ENCODE measurements at regions not wholly inside any gene's neighbourhood (a gene's known extent, or its start where the extent isn't known, plus 50 kb on each side); places are given as distances from the start of the nearest gene placed in this dataset.

DNA sequence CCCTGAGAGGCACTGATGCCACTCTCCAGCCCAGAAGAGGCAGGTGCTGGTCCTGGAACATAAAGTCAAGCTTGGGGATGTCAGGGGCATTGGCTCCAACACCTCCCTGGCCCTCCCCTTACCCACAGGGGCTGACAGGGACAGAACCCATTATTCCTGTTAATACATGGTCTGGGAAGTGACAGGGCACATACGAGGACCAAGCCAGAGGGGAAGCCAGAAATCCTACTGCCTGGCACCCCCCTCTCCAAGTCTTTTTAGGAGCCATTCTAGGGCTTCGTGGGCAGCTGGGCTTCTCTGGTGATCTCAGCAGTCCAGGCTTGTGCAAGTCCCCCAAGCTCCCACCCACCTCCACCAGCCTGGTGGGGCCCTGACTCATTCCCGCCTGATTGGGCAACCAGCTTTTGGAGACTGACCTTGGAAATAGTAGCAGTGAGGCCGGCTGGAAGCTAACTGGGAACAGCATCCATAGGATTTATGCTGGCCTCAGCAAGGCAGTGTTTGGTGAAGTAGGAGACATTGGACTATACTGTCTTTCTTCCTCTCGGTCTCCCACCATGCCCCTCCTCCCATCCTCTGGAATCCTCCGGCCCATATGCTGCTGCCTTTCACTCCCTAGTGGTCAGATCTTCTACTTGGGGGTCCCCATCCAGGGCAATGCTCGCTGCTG is 86.4 kb upstream of the HK2 start (continued):
- TF ChIP-seq, protein P1, sequence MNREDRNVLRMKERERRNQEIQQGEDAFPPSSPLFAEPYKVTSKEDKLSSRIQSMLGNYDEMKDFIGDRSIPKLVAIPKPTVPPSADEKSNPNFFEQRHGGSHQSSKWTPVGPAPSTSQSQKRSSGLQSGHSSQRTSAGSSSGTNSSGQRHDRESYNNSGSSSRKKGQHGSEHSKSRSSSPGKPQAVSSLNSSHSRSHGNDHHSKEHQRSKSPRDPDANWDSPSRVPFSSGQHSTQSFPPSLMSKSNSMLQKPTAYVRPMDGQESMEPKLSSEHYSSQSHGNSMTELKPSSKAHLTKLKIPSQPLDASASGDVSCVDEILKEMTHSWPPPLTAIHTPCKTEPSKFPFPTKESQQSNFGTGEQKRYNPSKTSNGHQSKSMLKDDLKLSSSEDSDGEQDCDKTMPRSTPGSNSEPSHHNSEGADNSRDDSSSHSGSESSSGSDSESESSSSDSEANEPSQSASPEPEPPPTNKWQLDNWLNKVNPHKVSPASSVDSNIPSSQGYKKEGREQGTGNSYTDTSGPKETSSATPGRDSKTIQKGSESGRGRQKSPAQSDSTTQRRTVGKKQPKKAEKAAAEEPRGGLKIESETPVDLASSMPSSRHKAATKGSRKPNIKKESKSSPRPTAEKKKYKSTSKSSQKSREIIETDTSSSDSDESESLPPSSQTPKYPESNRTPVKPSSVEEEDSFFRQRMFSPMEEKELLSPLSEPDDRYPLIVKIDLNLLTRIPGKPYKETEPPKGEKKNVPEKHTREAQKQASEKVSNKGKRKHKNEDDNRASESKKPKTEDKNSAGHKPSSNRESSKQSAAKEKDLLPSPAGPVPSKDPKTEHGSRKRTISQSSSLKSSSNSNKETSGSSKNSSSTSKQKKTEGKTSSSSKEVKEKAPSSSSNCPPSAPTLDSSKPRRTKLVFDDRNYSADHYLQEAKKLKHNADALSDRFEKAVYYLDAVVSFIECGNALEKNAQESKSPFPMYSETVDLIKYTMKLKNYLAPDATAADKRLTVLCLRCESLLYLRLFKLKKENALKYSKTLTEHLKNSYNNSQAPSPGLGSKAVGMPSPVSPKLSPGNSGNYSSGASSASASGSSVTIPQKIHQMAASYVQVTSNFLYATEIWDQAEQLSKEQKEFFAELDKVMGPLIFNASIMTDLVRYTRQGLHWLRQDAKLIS (CRISPR knock-in tag; IDR thresholded peaks at IDR 0.05; ENCODE audit: borderline replicate concordance): no peak
- peak; percentile 80 for TF ChIP-seq GABPB1 (CRISPR knock-in tag; IDR thresholded peaks at IDR 0.05)

DNA sequence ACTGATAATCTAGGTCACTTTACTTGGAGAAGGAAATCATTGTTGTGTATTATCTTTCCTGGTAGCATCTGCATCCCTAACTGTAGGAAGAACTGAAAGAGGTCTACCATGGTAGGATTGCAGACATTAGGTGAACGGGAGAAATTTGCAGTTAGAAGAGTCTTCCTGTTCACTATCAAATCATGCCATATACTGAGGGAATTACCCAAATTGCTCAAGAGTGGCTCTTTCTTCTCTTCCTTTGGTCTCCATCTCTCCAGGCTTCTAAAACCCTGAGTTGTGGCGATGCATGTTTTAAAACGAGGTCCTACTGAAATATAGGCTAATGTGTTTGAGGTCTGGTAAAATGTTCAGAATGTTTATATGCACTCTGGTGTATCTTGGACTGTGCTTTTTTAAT is 85.3 kb upstream of the HK2 start:
- H3K36me3 Mint-ChIP-seq: no peaks in the 10 kb centered on the region
- TF ChIP-seq ZNF317 (CRISPR knock-in tag; IDR thresholded peaks at IDR 0.05; ENCODE audit: borderline replicate concordance, low read depth): no peak
- no peak for TF ChIP-seq TEAD4 (CRISPR knock-in tag; IDR thresholded peaks at IDR 0.05)
- TF ChIP-seq PRRX2 (CRISPR knock-in tag; IDR thresholded peaks at IDR 0.05): no peak
- TF ChIP-seq EMX1 (CRISPR knock-in tag; IDR thresholded peaks at IDR 0.05): no peak
- TF ChIP-seq, protein P2, sequence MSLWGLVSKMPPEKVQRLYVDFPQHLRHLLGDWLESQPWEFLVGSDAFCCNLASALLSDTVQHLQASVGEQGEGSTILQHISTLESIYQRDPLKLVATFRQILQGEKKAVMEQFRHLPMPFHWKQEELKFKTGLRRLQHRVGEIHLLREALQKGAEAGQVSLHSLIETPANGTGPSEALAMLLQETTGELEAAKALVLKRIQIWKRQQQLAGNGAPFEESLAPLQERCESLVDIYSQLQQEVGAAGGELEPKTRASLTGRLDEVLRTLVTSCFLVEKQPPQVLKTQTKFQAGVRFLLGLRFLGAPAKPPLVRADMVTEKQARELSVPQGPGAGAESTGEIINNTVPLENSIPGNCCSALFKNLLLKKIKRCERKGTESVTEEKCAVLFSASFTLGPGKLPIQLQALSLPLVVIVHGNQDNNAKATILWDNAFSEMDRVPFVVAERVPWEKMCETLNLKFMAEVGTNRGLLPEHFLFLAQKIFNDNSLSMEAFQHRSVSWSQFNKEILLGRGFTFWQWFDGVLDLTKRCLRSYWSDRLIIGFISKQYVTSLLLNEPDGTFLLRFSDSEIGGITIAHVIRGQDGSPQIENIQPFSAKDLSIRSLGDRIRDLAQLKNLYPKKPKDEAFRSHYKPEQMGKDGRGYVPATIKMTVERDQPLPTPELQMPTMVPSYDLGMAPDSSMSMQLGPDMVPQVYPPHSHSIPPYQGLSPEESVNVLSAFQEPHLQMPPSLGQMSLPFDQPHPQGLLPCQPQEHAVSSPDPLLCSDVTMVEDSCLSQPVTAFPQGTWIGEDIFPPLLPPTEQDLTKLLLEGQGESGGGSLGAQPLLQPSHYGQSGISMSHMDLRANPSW (CRISPR knock-in tag; conservative IDR thresholded peaks at IDR 0.05; ENCODE audit: low read depth): no peak
- no peak for TF ChIP-seq ZNF121 (CRISPR knock-in tag; IDR thresholded peaks at IDR 0.05)
- TF ChIP-seq, protein P3, sequence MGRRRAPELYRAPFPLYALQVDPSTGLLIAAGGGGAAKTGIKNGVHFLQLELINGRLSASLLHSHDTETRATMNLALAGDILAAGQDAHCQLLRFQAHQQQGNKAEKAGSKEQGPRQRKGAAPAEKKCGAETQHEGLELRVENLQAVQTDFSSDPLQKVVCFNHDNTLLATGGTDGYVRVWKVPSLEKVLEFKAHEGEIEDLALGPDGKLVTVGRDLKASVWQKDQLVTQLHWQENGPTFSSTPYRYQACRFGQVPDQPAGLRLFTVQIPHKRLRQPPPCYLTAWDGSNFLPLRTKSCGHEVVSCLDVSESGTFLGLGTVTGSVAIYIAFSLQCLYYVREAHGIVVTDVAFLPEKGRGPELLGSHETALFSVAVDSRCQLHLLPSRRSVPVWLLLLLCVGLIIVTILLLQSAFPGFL (CRISPR knock-in tag; IDR thresholded peaks at IDR 0.05; ENCODE audit: borderline replicate concordance): no peak
- TF ChIP-seq, protein P4, sequence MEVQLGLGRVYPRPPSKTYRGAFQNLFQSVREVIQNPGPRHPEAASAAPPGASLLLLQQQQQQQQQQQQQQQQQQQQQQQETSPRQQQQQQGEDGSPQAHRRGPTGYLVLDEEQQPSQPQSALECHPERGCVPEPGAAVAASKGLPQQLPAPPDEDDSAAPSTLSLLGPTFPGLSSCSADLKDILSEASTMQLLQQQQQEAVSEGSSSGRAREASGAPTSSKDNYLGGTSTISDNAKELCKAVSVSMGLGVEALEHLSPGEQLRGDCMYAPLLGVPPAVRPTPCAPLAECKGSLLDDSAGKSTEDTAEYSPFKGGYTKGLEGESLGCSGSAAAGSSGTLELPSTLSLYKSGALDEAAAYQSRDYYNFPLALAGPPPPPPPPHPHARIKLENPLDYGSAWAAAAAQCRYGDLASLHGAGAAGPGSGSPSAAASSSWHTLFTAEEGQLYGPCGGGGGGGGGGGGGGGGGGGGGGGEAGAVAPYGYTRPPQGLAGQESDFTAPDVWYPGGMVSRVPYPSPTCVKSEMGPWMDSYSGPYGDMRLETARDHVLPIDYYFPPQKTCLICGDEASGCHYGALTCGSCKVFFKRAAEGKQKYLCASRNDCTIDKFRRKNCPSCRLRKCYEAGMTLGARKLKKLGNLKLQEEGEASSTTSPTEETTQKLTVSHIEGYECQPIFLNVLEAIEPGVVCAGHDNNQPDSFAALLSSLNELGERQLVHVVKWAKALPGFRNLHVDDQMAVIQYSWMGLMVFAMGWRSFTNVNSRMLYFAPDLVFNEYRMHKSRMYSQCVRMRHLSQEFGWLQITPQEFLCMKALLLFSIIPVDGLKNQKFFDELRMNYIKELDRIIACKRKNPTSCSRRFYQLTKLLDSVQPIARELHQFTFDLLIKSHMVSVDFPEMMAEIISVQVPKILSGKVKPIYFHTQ (CRISPR knock-in tag; IDR thresholded peaks at IDR 0.05): no peak
- TF ChIP-seq ZNF219 (CRISPR knock-in tag; IDR thresholded peaks at IDR 0.05; ENCODE audit: borderline replicate concordance): no peak
- TF ChIP-seq RORB (CRISPR knock-in tag; IDR thresholded peaks at IDR 0.05): no peak
- no peak for TF ChIP-seq SP1 (CRISPR knock-in tag; conservative IDR thresholded peaks at IDR 0.05)
- no peak for TF ChIP-seq RELA (CRISPR knock-in tag; IDR thresholded peaks at IDR 0.05; ENCODE audit: borderline replicate concordance)
- TF ChIP-seq, protein P5, sequence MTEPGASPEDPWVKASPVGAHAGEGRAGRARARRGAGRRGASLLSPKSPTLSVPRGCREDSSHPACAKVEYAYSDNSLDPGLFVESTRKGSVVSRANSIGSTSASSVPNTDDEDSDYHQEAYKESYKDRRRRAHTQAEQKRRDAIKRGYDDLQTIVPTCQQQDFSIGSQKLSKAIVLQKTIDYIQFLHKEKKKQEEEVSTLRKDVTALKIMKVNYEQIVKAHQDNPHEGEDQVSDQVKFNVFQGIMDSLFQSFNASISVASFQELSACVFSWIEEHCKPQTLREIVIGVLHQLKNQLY (CRISPR knock-in tag; IDR thresholded peaks at IDR 0.05): no peak
- TF ChIP-seq GRHL2 (CRISPR knock-in tag; IDR thresholded peaks at IDR 0.05; ENCODE audit: insufficient replicate concordance, severe bottlenecking): no peak
- TF ChIP-seq, protein P6, sequence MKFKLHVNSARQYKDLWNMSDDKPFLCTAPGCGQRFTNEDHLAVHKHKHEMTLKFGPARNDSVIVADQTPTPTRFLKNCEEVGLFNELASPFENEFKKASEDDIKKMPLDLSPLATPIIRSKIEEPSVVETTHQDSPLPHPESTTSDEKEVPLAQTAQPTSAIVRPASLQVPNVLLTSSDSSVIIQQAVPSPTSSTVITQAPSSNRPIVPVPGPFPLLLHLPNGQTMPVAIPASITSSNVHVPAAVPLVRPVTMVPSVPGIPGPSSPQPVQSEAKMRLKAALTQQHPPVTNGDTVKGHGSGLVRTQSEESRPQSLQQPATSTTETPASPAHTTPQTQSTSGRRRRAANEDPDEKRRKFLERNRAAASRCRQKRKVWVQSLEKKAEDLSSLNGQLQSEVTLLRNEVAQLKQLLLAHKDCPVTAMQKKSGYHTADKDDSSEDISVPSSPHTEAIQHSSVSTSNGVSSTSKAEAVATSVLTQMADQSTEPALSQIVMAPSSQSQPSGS (CRISPR knock-in tag; IDR thresholded peaks at IDR 0.05; ENCODE audit: borderline replicate concordance, low read depth): no peak
- no peak for TF ChIP-seq NFE2L1 (CRISPR knock-in tag; IDR thresholded peaks at IDR 0.05)
- no peak for TF ChIP-seq CREB1 (CRISPR knock-in tag; IDR thresholded peaks at IDR 0.05)
- TF ChIP-seq TP53 (CRISPR knock-in tag; IDR thresholded peaks at IDR 0.05): no peak
- POLR2A ChIA-PET: no interaction called here
- H3K9me3 Mint-ChIP-seq: no peaks in the 10 kb centered on the region
- H3K27ac Mint-ChIP-seq: no peak overlapping the region
- H3K4me3 Mint-ChIP-seq: no peak overlapping the region
- H3K4me1 Mint-ChIP-seq: peaks cover 11% of the 10 kb centered on the region
- no peaks in the 10 kb centered on the region; the same call in none of the 2 replicates for H3K27me3 Mint-ChIP-seq (ENCODE audit: low read depth)
- CTCF ChIA-PET: no interaction called here
- DNase-seq (ENCODE audit: low spot score) (no peak), ATAC-seq (no peak)
